Brain microvascular endothelial cell (primary cell): ENCODE measurements at regions not wholly inside any gene's neighbourhood (a gene's known extent, or its start where the extent isn't known, plus 50 kb on each side); places are given as distances from the start of the nearest gene placed in this dataset.

Source experiments
- DNase-seq: peaks from one replicate; pipeline ENCODE4 v3.0.0-alpha.2; 2020
- H3K27ac ChIP-seq: fragments of 250-450 bp; sonication (Bioruptor Pico); 2 replicates; pipeline ENCODE4 v1.5.1; 2020; ENCODE audit warnings: mild to moderate bottlenecking, moderate library complexity
- H3K27me3 ChIP-seq: fragments of 250-450 bp; sonication (Bioruptor Pico); replicated peaks from 2 replicates; pipeline ENCODE4 v1.5.1; 2020; ENCODE audit warnings: mild to moderate bottlenecking
- H3K36me3 ChIP-seq: fragments of 250-450 bp; sonication (Bioruptor Pico); replicated peaks from 2 replicates; pipeline ENCODE4 v1.5.1; 2020; ENCODE audit warnings: mild to moderate bottlenecking
- H3K4me3 ChIP-seq: 2 replicates; pipeline ENCODE4 v1.5.1; 2011; ENCODE audit warnings: low read depth, mild to moderate bottlenecking, control low read depth, low read length, moderate library complexity
- in situ Hi-C: cut with HindIII; loops from 2 replicates; pipeline ENCODE4 v1.10.0; 2017; ENCODE audit warnings: low sequenced_read_pairs, low pct_ligation_motif_present
- TF ChIP-seq, protein P1 (sequence below): IDR thresholded peaks from 2 replicates; pipeline ENCODE4 v1.5.1; 2011; ENCODE audit warnings: low read depth, mild to moderate bottlenecking, moderate library complexity, low read length, control low read depth, inconsistent platforms; ENCODE audit errors: missing control alignments

- Histone ChIP-seq H3K27me3 (no peaks in the 10 kb centered on the region), H3K36me3 (no peaks in the 10 kb centered on the region)
- in situ Hi-C loops: no loop called here
Measured at GRCh38 chr9:106625259-106625789, 237.6 kb upstream of the ZNF462 start.

DNA sequence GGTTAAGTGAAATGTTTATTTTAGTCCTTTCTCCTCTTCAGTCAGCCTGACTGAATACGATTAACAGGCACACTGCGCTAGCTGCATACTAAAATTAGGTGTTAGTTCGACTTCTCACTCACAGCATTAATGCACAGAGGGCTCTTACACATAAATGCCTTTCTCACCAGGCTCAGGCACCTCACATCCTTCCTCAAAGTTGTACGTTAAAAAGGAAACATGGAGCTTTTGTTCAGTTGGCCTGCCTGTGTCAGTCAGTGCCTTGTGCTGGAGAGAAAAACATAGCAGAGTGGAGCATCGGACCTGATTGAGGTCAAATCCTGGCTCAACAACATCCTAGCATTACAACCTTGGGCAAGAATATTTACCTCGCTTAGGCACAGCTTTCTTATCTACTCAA is 236.0 kb upstream of the ZNF462 start:
- no peak overlapping the region for H3K27ac ChIP-seq
- H3K36me3 ChIP-seq: no peaks in the 10 kb centered on the region
- in situ Hi-C loops: no loop called here
- no peak for DNase-seq
- H3K27me3 ChIP-seq: no peaks in the 10 kb centered on the region
- H3K4me3 ChIP-seq: no peak overlapping the region
- TF ChIP-seq, protein P1, sequence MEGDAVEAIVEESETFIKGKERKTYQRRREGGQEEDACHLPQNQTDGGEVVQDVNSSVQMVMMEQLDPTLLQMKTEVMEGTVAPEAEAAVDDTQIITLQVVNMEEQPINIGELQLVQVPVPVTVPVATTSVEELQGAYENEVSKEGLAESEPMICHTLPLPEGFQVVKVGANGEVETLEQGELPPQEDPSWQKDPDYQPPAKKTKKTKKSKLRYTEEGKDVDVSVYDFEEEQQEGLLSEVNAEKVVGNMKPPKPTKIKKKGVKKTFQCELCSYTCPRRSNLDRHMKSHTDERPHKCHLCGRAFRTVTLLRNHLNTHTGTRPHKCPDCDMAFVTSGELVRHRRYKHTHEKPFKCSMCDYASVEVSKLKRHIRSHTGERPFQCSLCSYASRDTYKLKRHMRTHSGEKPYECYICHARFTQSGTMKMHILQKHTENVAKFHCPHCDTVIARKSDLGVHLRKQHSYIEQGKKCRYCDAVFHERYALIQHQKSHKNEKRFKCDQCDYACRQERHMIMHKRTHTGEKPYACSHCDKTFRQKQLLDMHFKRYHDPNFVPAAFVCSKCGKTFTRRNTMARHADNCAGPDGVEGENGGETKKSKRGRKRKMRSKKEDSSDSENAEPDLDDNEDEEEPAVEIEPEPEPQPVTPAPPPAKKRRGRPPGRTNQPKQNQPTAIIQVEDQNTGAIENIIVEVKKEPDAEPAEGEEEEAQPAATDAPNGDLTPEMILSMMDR: no peak

More at GRCh38 chr9:106625259-106625789, 237.6 kb upstream of the ZNF462 start:
- TF ChIP-seq, protein P1: no peak
- Histone ChIP-seq H3K4me3 (no peak overlapping the region), H3K27ac (no peak overlapping the region)
- DNase-seq: no peak

- no peak overlapping the region for H3K27ac ChIP-seq
- no peak for DNase-seq
Measured at GRCh38 chr9:106632621-106633020, 230.3 kb upstream of the ZNF462 start.

GRCh38 chr9:106634183-106634582 is 228.8 kb upstream of the ZNF462 start:
- in situ Hi-C loops: no loop called here
- H3K36me3 ChIP-seq: no peaks in the 10 kb centered on the region
- TF ChIP-seq, protein P1: no peak
- no peak overlapping the region for H3K4me3 ChIP-seq
- no peak for DNase-seq
- H3K27me3 ChIP-seq: no peaks in the 10 kb centered on the region
- no peak overlapping the region for H3K27ac ChIP-seq

More at GRCh38 chr9:106632621-106633020, 230.3 kb upstream of the ZNF462 start:
- in situ Hi-C loops: no loop called here
- Histone ChIP-seq H3K4me3 (no peak overlapping the region), H3K27me3 (no peaks in the 10 kb centered on the region), H3K36me3 (no peaks in the 10 kb centered on the region)
- TF ChIP-seq, protein P1: no peak

- TF ChIP-seq, protein P1: no peak
- no peaks in the 10 kb centered on the region for H3K36me3 ChIP-seq
- no peak overlapping the region for H3K4me3 ChIP-seq
- DNase-seq: no peak
- no peaks in the 10 kb centered on the region for H3K27me3 ChIP-seq
- in situ Hi-C loops: no loop called here
- no peak overlapping the region for H3K27ac ChIP-seq
Measured at GRCh38 chr9:106634641-106635040, 228.3 kb upstream of the ZNF462 start.

- Histone ChIP-seq H3K4me3 (no peak overlapping the region), H3K36me3 (no peaks in the 10 kb centered on the region), H3K27me3 (no peaks in the 10 kb centered on the region), H3K27ac (no peak overlapping the region)
- DNase-seq: no peak
- in situ Hi-C loops: no loop called here
- TF ChIP-seq, protein P1: no peak
Measured at GRCh38 chr9:106637486-106637885, 225.5 kb upstream of the ZNF462 start.
